ENCODE measurements at regions not wholly inside any gene's neighbourhood (a gene's known extent, or its start where the extent isn't known, plus 50 kb on each side); places are given as distances from the start of the nearest gene placed in this dataset.

DNA sequence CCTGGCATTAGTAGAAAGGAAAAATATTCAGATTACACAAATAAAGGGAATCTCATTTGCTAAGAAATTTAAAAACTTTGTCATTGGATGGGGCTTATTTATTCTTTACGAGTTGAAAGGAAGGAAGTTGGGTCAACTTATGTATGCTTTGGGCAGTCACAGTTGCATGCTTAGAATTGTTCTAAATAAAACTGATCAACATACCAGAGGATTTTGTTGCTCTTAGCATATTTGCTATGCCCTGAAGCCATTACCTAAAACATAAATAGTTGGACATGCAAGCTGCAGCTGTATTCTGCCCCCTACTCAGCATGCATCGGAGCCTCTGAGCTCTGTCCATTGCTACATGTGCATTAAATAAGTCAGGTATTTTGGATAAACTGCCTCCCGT, 172.7 kb upstream of the MEF2C start:
- TF ChIP-seq, protein P1, sequence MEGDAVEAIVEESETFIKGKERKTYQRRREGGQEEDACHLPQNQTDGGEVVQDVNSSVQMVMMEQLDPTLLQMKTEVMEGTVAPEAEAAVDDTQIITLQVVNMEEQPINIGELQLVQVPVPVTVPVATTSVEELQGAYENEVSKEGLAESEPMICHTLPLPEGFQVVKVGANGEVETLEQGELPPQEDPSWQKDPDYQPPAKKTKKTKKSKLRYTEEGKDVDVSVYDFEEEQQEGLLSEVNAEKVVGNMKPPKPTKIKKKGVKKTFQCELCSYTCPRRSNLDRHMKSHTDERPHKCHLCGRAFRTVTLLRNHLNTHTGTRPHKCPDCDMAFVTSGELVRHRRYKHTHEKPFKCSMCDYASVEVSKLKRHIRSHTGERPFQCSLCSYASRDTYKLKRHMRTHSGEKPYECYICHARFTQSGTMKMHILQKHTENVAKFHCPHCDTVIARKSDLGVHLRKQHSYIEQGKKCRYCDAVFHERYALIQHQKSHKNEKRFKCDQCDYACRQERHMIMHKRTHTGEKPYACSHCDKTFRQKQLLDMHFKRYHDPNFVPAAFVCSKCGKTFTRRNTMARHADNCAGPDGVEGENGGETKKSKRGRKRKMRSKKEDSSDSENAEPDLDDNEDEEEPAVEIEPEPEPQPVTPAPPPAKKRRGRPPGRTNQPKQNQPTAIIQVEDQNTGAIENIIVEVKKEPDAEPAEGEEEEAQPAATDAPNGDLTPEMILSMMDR (IDR thresholded peaks at IDR 0.05), result no peak
- TF ChIP-seq REST (IDR thresholded peaks at IDR 0.05; ENCODE audit: insufficient read depth in 1 of 2, low read depth in 2 of 2, low read length in 1 of 2), result no peak
- no peak for TF ChIP-seq TCF7L2 (IDR thresholded peaks at IDR 0.05; ENCODE audit: low read depth, low read length)
- no peak for TF ChIP-seq POLR2AphosphoS5 (IDR thresholded peaks at IDR 0.05; ENCODE audit: low read depth, low read length)
- TF ChIP-seq SIN3A (IDR thresholded peaks at IDR 0.05; ENCODE audit: borderline replicate concordance, insufficient read depth, low read depth, low read length), result no peak
